ENCODE measurements at regions not wholly inside any gene's neighbourhood (a gene's known extent, or its start where the extent isn't known, plus 50 kb on each side); places are given as distances from the start of the nearest gene placed in this dataset.

GRCh38 chr1:200319148-200319547 lies 90.7 kb downstream of the ZNF281 start:
- TF ChIP-seq EP300 (IDR thresholded peaks at IDR 0.05) = no peak
- H3K27ac ChIP-seq = no peak overlapping the region
- H3K4me3 ChIP-seq = no peak overlapping the region
- no peaks in the 10 kb centered on the region for H3K36me3 ChIP-seq
- 57% methylated on average over 1 of the region's 1 CpG for WGBS, 2 donors (ENCODE audit: low coverage in 1 of 2)
- ATAC-seq = no peak
- peaks cover 24% of the 10 kb centered on the region for H3K27me3 ChIP-seq
- no peaks in the 10 kb centered on the region for H3K9me3 ChIP-seq
- H3K4me1 ChIP-seq = no peaks in the 10 kb centered on the region

- TF ChIP-seq POLR2A (IDR thresholded peaks at IDR 0.05) (no peak), EP300 (IDR thresholded peaks at IDR 0.05) (no peak), CTCF (IDR thresholded peaks at IDR 0.05) (no peak), POLR2AphosphoS5 (IDR thresholded peaks at IDR 0.05) (no peak)
- Histone ChIP-seq H3K9me3 (no peaks in the 10 kb centered on the region), H3K4me3 (no peak overlapping the region), H3K36me3 (no peaks in the 10 kb centered on the region), H3K4me1 (no peaks in the 10 kb centered on the region), H3K27ac (no peak overlapping the region), H3K27me3 (peaks cover 27% of the 10 kb centered on the region)
- WGBS, 2 donors (ENCODE audit: low coverage in 1 of 2) = 50 to 60% methylated on average over 1 to 2 of the region's 2 CpGs
- no peak for ATAC-seq
Observed at GRCh38 chr1:200317236-200317635, 92.6 kb downstream of the ZNF281 start.

DNA sequence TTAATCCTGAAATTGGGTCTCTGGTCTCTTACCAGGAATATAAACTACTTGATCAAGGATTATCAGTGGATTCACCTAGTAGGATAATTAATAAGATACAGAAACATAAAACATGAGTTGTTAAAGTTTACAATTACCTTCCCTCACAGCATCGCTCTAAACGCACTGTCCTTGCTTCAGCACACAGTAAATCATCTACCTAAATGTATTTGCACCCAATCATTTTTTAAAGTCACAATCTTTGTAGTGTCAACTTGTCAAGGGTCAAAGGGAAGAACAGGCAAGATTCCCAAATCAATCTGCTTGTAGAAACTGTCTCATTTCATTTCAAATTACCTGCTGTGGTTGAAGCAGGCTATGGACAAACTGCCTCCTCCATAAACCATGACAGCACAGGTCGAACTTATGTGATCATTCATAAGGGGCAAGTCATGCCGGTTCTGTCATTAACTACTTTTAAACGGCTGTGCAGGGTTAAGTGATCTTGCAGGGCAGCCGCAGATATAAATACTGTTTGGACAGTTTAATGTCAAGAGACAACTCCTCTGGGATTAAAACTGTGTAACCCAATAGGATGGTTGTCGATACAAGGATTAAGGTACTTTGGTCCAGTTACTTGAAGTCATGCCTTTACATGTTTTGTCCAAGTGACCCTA lies 93.6 kb downstream of the ZNF281 start:
- TF ChIP-seq POLR2AphosphoS5 (IDR thresholded peaks at IDR 0.05) = no peak
- TF ChIP-seq POLR2A (IDR thresholded peaks at IDR 0.05) = no peak
- TF ChIP-seq EP300 (IDR thresholded peaks at IDR 0.05) = no peak
- TF ChIP-seq CTCF (IDR thresholded peaks at IDR 0.05) = no peak
- Histone ChIP-seq H3K36me3 (no peaks in the 10 kb centered on the region), H3K9me3 (no peaks in the 10 kb centered on the region), H3K4me1 (no peaks in the 10 kb centered on the region), H3K4me3 (no peak overlapping the region), H3K27ac (no peak overlapping the region), H3K27me3 (peaks cover 27% of the 10 kb centered on the region)
- WGBS, 2 donors (ENCODE audit: low coverage in 1 of 2) = 44 to 62% methylated on average over 6 to 7 of the region's 7 CpGs
- no peak for ATAC-seq

DNA sequence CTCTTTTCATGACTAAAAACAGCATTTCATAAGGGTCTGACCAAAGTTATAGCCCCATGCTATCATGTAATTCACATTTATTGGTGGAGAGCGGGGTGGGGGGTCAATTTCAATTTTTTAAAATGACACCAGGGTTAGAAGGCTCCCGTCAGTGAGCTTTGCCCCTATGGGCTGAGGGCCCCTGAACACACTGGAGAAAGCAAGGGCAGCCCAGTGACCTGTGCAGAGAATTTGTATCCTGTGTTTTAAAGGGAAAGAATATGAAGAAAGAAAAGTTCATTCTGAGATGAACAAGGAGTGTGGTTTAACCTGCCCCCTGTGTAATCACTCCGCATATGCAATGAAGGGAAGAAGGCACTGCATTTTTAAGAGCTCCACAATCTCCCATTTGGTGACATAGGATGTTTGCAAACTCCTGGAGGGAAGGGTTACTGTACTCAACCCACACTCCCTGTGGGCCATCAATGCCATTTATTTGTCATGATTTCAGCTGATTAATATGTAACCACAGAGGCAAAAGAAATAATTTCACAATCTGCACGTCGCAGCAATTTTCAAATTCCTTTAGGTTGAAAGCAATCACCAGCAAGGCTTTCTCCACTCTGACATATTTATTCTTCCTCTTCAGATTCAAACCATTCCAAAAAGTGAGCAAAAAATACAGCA lies 95.6 kb downstream of the ZNF281 start:
- peaks cover 27% of the 10 kb centered on the region for H3K27me3 ChIP-seq
- no peak overlapping the region for H3K4me3 ChIP-seq
- no peaks in the 10 kb centered on the region for H3K36me3 ChIP-seq
- H3K4me1 ChIP-seq = no peaks in the 10 kb centered on the region
- 46 to 64% methylated on average over 5 of the region's 5 CpGs for WGBS, 2 donors (ENCODE audit: low coverage in 1 of 2)
- TF ChIP-seq EP300 (IDR thresholded peaks at IDR 0.05) = no peak
- TF ChIP-seq POLR2A (IDR thresholded peaks at IDR 0.05) = no peak
- no peaks in the 10 kb centered on the region for H3K9me3 ChIP-seq
- ATAC-seq = no peak
- H3K27ac ChIP-seq = no peak overlapping the region

DNA sequence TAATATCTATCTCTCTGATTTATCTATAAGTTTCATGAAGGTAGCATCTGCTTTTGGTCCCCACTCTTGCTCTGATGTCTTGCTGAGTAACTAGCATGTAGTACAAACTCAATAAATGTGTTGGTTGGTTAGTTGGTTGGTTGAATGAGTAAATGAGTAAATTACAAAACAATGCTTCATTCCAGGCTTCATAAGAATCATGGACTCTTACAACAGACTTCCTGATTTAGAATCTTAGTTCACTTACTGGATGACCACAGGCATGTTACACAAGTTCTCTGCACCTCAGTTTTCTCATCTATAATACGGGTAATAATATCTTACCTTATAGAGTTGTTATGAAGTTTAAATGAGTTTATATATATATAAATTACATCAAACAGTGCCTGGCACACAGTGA lies 98.6 kb downstream of the ZNF281 start:
- H3K27me3 ChIP-seq = peaks cover 17% of the 10 kb centered on the region
- no peak for ATAC-seq
- 82 to 100% methylated on average over 1 of the region's 1 CpG for WGBS, 2 donors (ENCODE audit: low coverage in 1 of 2)
- no peak for TF ChIP-seq POLR2A (IDR thresholded peaks at IDR 0.05)
- no peak for TF ChIP-seq EP300 (IDR thresholded peaks at IDR 0.05)
- TF ChIP-seq CTCF (IDR thresholded peaks at IDR 0.05) = no peak
- no peak for TF ChIP-seq POLR2AphosphoS5 (IDR thresholded peaks at IDR 0.05)
- H3K4me1 ChIP-seq = no peaks in the 10 kb centered on the region
- no peak overlapping the region for H3K4me3 ChIP-seq
- no peaks in the 10 kb centered on the region for H3K36me3 ChIP-seq
- H3K27ac ChIP-seq = no peak overlapping the region
- no peaks in the 10 kb centered on the region for H3K9me3 ChIP-seq

DNA sequence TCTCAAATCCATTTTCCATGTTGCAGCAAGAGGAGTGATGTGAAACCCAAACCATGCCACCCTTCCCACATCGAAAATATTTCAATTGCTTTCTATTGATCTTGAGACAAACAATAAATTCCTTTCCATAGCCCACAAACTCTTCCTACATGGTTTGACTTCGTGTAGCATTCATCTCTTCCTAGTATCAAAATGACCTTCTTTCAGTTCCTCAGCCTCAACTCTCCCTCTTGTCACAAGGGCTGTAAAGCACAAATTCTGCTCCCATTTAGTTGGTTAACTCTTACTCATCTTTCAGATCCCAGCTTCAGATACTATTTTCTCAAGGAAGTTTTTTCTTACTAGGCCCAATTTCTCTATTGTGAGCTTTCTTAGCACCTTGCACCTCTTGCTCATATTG lies 99.0 kb downstream of the ZNF281 start:
- Histone ChIP-seq H3K4me1 (no peaks in the 10 kb centered on the region), H3K9me3 (no peaks in the 10 kb centered on the region), H3K27me3 (peaks cover 14% of the 10 kb centered on the region), H3K27ac (no peak overlapping the region), H3K36me3 (no peaks in the 10 kb centered on the region), H3K4me3 (no peak overlapping the region)
- TF ChIP-seq POLR2A (IDR thresholded peaks at IDR 0.05) = no peak
- no peak for TF ChIP-seq POLR2AphosphoS5 (IDR thresholded peaks at IDR 0.05)
- whole genome bisulfite sequencing, 2 donors (ENCODE audit: low coverage in 1 of 2) = 100% methylated on average over 1 to 2 of the region's 2 CpGs
- no peak for ATAC-seq
